ENCODE measurements at regions not wholly inside any gene's neighbourhood (a gene's known extent, or its start where the extent isn't known, plus 50 kb on each side); places are given as distances from the start of the nearest gene placed in this dataset.

GRCh38 chr4:134345244-134345643, 143.7 kb upstream of the PABPC4L start:
- Histone ChIP-seq H3K9ac (ENCODE audit: low read depth, low read length) (no peak overlapping the region), H3K9me3 (ENCODE audit: control insufficient read depth, insufficient read depth, low read length) (no peaks in the 10 kb centered on the region), H3K36me3 (ENCODE audit: insufficient read depth, low read length) (no peaks in the 10 kb centered on the region), H3K4me1 (ENCODE audit: insufficient read depth, low read length) (no peaks in the 10 kb centered on the region)

DNA sequence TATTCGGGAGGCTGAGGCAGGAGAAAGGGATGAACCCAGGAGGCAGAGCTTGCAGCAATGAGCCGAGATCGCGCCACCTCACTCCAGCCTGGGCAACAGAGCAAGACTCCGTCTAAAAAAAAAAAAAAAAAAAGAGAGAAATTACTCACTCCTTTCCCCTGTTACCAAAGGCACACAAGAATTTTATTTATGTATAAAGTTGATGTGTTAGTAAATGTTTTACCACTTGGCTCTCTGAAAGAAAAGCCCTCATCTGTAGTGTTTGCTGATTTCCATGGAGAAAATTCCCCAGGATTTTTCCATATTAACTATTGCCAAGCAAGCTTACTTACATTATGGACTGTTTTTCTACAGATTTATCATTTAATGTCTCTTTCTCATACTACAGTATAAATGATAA, 142.1 kb upstream of the PABPC4L start:
- Histone ChIP-seq H3K4me1 (ENCODE audit: insufficient read depth, low read length) (no peaks in the 10 kb centered on the region), H3K36me3 (ENCODE audit: insufficient read depth, low read length) (no peaks in the 10 kb centered on the region), H3K9me3 (ENCODE audit: control insufficient read depth, insufficient read depth, low read length) (no peaks in the 10 kb centered on the region), H3K9ac (ENCODE audit: low read depth, low read length) (no peak overlapping the region)

- Histone ChIP-seq H3K9ac (ENCODE audit: low read depth, low read length) (no peak overlapping the region), H3K9me3 (ENCODE audit: control insufficient read depth, insufficient read depth, low read length) (no peaks in the 10 kb centered on the region), H3K36me3 (ENCODE audit: insufficient read depth, low read length) (no peaks in the 10 kb centered on the region), H3K4me1 (ENCODE audit: insufficient read depth, low read length) (no peaks in the 10 kb centered on the region)
Measured at GRCh38 chr4:134343081-134343480, 141.5 kb upstream of the PABPC4L start.

- H3K9ac ChIP-seq (ENCODE audit: low read depth, low read length) = no peak overlapping the region
- H3K36me3 ChIP-seq (ENCODE audit: insufficient read depth, low read length) = no peaks in the 10 kb centered on the region
- H3K4me1 ChIP-seq (ENCODE audit: insufficient read depth, low read length) = no peaks in the 10 kb centered on the region
- no peaks in the 10 kb centered on the region for H3K9me3 ChIP-seq (ENCODE audit: control insufficient read depth, insufficient read depth, low read length)
Measured at GRCh38 chr4:134337574-134337973, 136.0 kb upstream of the PABPC4L start.

GRCh38 chr4:134328741-134329140, 127.2 kb upstream of the PABPC4L start:
- Histone ChIP-seq H3K4me1 (ENCODE audit: insufficient read depth, low read length) (no peaks in the 10 kb centered on the region), H3K9ac (ENCODE audit: low read depth, low read length) (no peak overlapping the region), H3K36me3 (ENCODE audit: insufficient read depth, low read length) (no peaks in the 10 kb centered on the region), H3K9me3 (ENCODE audit: control insufficient read depth, insufficient read depth, low read length) (no peaks in the 10 kb centered on the region)

DNA sequence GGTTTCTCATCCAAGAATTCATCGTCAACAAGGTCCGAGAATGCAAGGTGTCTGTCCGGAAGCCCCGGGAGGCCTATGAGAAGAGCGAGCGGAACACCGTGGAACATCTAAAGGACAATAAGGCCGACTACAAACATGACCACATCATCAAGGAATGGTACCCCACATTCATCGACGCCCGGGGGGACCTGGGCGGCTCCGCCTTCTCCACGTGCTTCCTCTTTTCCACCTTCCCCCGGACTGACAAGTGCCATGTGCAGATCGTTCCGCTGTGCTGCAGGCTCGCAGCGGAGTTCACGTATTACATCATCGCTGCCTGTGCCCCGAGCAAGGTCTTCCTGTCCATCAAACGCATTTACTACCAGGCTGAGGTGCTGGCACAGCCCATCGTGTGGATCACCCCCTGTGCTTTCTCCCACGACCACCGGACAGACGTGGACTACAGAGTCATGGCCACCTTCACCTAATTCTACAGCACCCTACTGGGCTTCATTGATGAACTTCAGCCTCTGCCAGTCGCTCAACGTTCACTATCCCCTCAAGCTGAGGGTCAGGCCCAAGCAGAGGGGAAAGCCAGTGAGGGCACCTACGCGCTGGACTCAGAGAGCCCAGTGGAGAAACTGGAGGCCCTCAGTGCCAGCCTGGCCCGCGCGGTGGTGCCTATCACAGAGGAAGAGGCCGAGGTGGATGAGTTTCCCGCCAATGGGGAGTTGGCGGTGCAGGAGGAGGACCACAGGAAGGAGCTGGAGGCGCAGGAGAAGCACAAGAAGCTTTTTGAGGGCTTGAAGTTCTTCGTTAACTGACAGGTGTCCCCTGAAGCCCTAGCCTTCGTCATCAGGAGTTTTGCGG, 125.9 kb upstream of the PABPC4L start:
- no peak overlapping the region for H3K9ac ChIP-seq (ENCODE audit: low read depth, low read length)
- H3K4me1 ChIP-seq (ENCODE audit: insufficient read depth, low read length) = no peaks in the 10 kb centered on the region
- no peaks in the 10 kb centered on the region for H3K36me3 ChIP-seq (ENCODE audit: insufficient read depth, low read length)
- no peaks in the 10 kb centered on the region for H3K9me3 ChIP-seq (ENCODE audit: control insufficient read depth, insufficient read depth, low read length)

- H3K36me3 ChIP-seq (ENCODE audit: insufficient read depth, low read length) = no peaks in the 10 kb centered on the region
- H3K4me1 ChIP-seq (ENCODE audit: insufficient read depth, low read length) = no peaks in the 10 kb centered on the region
- no peak overlapping the region for H3K9ac ChIP-seq (ENCODE audit: low read depth, low read length)
- H3K9me3 ChIP-seq (ENCODE audit: control insufficient read depth, insufficient read depth, low read length) = no peaks in the 10 kb centered on the region
Measured at GRCh38 chr4:134326866-134327265, 125.3 kb upstream of the PABPC4L start.

- H3K9ac ChIP-seq (ENCODE audit: low read depth, low read length) = no peak overlapping the region
- no peaks in the 10 kb centered on the region for H3K36me3 ChIP-seq (ENCODE audit: insufficient read depth, low read length)
- H3K4me1 ChIP-seq (ENCODE audit: insufficient read depth, low read length) = no peaks in the 10 kb centered on the region
- no peaks in the 10 kb centered on the region for H3K9me3 ChIP-seq (ENCODE audit: control insufficient read depth, insufficient read depth, low read length)
Measured at GRCh38 chr4:134324179-134324578, 122.6 kb upstream of the PABPC4L start.

DNA sequence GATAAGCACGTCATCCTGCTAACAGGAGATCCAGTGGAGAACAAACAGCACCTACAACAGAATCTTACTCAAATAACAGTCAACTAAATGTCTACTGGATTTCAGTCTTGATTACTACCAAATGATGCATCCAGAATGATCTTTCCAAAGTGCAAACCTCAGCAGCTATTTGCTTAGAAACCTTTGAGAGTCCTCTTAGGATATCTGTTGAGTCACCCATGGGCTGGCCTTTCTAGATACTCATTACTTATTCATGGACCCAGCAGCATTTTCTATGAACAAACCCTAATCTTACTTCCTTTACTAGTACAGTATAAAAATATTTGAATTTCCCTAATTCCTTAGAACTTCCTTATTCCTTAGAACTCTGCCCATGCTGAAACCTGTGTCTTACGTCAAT, 118.5 kb upstream of the PABPC4L start:
- Histone ChIP-seq H3K9me3 (ENCODE audit: control insufficient read depth, insufficient read depth, low read length) (no peaks in the 10 kb centered on the region), H3K9ac (ENCODE audit: low read depth, low read length) (no peak overlapping the region), H3K36me3 (ENCODE audit: insufficient read depth, low read length) (no peaks in the 10 kb centered on the region), H3K4me1 (ENCODE audit: insufficient read depth, low read length) (no peaks in the 10 kb centered on the region)

DNA sequence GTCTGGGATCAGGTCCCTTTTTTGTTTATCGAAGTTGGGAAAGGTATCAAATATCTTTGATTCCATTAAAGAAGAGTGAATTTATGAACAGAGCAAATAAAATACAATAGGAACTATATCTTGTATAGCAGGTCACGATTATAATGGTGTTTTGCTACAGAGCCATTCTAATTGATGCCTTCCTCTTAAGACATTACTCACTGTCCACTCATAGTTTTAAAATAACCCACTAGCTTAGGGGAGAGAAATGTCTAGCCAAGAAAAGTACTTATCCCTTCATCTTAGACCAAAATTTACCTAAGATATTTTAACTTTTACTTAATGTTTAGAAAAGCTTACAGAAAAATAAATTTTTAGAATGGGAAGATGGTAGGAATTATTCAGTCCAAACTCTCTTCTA, 112.0 kb upstream of the PABPC4L start:
- H3K4me1 ChIP-seq (ENCODE audit: insufficient read depth, low read length) = no peaks in the 10 kb centered on the region
- H3K9ac ChIP-seq (ENCODE audit: low read depth, low read length) = no peak overlapping the region
- H3K9me3 ChIP-seq (ENCODE audit: control insufficient read depth, insufficient read depth, low read length) = no peaks in the 10 kb centered on the region
- no peaks in the 10 kb centered on the region for H3K36me3 ChIP-seq (ENCODE audit: insufficient read depth, low read length)

GRCh38 chr4:134309715-134310114, 108.1 kb upstream of the PABPC4L start:
- no peak overlapping the region for H3K9ac ChIP-seq (ENCODE audit: low read depth, low read length)
- H3K36me3 ChIP-seq (ENCODE audit: insufficient read depth, low read length) = no peaks in the 10 kb centered on the region
- H3K9me3 ChIP-seq (ENCODE audit: control insufficient read depth, insufficient read depth, low read length) = no peaks in the 10 kb centered on the region
- no peaks in the 10 kb centered on the region for H3K4me1 ChIP-seq (ENCODE audit: insufficient read depth, low read length)

DNA sequence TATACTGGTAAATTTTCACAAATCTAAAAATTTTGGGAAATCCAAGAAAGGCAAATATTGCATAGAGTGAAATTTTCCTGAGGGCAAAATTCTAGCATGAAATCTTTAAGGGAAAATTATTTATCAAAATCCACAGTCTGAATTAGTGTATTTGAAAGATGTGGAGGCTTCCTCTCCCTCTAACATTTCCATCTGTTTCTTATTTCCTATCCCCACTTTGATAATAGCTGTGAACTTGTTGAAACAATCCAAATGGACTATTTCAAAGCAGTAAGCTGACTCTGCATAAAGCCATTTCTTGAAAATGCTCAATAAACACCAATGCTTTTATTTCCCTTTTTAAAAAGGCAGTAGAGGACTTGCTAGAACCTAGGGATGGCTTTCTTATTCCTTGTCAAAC, 107.3 kb upstream of the PABPC4L start:
- H3K9ac ChIP-seq (ENCODE audit: low read depth, low read length) = no peak overlapping the region
- H3K4me1 ChIP-seq (ENCODE audit: insufficient read depth, low read length) = no peaks in the 10 kb centered on the region
- no peaks in the 10 kb centered on the region for H3K9me3 ChIP-seq (ENCODE audit: control insufficient read depth, insufficient read depth, low read length)
- no peaks in the 10 kb centered on the region for H3K36me3 ChIP-seq (ENCODE audit: insufficient read depth, low read length)

DNA sequence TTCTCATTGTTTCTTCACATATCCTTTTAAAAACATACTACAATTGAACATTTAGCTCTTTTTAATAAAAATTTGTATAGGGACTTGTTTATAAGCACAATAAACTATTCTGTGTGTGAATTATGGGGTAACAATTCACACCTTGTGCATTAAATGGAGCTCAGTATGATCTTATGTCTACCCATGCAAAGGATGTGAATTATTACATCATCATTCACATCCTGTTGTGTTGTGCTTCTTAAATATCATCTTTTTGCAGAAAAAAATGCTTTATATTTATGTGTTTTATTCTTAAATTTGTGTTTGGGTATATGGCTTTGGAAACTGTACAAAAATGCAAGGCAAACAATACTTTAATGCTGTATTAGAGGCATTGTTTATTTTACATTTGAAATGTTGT, 96.7 kb upstream of the PABPC4L start:
- no peaks in the 10 kb centered on the region for H3K36me3 ChIP-seq (ENCODE audit: insufficient read depth, low read length)
- no peaks in the 10 kb centered on the region for H3K4me1 ChIP-seq (ENCODE audit: insufficient read depth, low read length)
- no peaks in the 10 kb centered on the region; the same call in 1 of the 2 replicates for H3K9me3 ChIP-seq (ENCODE audit: control insufficient read depth, insufficient read depth, low read length)
- no peak overlapping the region for H3K9ac ChIP-seq (ENCODE audit: low read depth, low read length)

GRCh38 chr4:134297765-134298164, 96.2 kb upstream of the PABPC4L start:
- H3K4me1 ChIP-seq (ENCODE audit: insufficient read depth, low read length) = no peaks in the 10 kb centered on the region
- no peak overlapping the region for H3K9ac ChIP-seq (ENCODE audit: low read depth, low read length)
- no peaks in the 10 kb centered on the region; the same call in 1 of the 2 replicates for H3K9me3 ChIP-seq (ENCODE audit: control insufficient read depth, insufficient read depth, low read length)
- no peaks in the 10 kb centered on the region for H3K36me3 ChIP-seq (ENCODE audit: insufficient read depth, low read length)

- H3K4me1 ChIP-seq (ENCODE audit: insufficient read depth, low read length) = no peaks in the 10 kb centered on the region
- no peaks in the 10 kb centered on the region for H3K9me3 ChIP-seq (ENCODE audit: control insufficient read depth, insufficient read depth, low read length)
- no peak overlapping the region for H3K9ac ChIP-seq (ENCODE audit: low read depth, low read length)
- H3K36me3 ChIP-seq (ENCODE audit: insufficient read depth, low read length) = no peaks in the 10 kb centered on the region
Measured at GRCh38 chr4:134282680-134283079, 81.1 kb upstream of the PABPC4L start.
